Epithelial cell of esophagus (primary cell): ENCODE measurements at regions not wholly inside any gene's neighbourhood (a gene's known extent, or its start where the extent isn't known, plus 50 kb on each side); places are given as distances from the start of the nearest gene placed in this dataset.
"Not testable (repeated sequence)": the region's sequence is repeated elsewhere in the genome, so short reads cannot be mapped to it uniquely, and the experiment has no call there.

Experiments used
- DNase-seq: peaks from one replicate; pipeline ENCODE4 v3.0.0; 2010; ENCODE audit warnings: low read depth
- H3K4me3 ChIP-seq: 2 replicates; pipeline ENCODE4 v1.5.1; 2011; ENCODE audit warnings: mild to moderate bottlenecking, low read length, control low read depth
- CTCF ChIP-seq: IDR thresholded peaks from 2 replicates; pipeline ENCODE4 v1.5.1; 2011; ENCODE audit warnings: low read depth, mild to moderate bottlenecking, low read length, control low read depth, inconsistent platforms; ENCODE audit not compliant: insufficient read depth; ENCODE audit errors: missing control alignments

GRCh38 chr21:23809573-23809972 is 1797.7 kb downstream of the MRPL39 start:
- H3K4me3 ChIP-seq = no peak overlapping the region
- TF ChIP-seq CTCF = no peak
- no peak for DNase-seq

DNA sequence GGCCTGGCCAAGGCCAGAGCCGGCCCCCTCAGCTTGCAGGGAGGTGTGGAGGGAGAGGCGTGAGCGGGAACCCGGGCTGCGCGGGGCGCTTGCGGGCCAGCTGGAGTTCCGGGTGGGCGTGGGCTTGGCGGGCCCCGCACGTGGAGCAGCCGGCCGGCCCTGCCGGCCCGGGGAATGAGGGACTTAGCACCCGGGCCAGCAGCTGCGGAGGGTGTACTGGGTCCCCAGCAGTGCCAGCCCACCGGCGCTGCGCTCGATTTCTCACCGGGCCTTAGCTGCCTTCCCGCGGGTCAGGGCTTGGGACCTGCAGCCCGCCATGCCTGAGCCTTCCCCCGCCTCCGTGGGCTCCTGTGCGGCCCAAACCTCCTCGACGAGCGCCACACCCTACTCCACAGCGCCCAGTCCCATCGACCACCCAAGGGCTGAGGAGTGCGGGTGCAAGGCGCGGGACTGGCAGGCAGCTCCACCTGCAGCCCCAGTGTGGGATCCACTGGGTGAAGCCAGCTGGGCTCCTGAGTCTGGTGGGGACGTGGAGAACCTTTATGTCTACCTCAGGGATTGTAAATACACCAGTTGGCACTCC is 1800.2 kb downstream of the MRPL39 start:
- not testable (repeated sequence) for DNase-seq, H3K4me3 ChIP-seq

- no peak for TF ChIP-seq CTCF
Observed at GRCh38 chr21:23804866-23805265, 1802.4 kb downstream of the MRPL39 start.

DNA sequence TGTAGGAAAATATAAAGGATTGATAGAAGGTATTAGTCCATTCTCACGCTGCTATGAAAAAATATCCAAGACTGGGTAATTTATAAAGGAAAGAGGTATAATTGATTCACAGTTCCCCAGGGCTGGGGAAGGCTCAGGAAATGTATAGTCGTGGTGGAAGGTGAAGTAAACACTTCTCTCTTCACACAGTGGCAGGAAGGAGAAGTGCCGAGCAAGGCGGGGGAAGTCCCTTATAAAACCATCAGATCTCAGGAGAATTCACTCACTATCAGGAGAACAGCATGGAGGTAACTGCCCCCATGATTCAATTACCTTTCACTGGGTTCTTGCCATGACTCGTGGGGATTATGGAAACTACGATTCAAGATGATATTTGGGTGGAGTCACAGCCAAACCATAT is 1806.0 kb downstream of the MRPL39 start:
- DNase-seq = no peak
- no peak overlapping the region for H3K4me3 ChIP-seq
- no peak for TF ChIP-seq CTCF

More at GRCh38 chr21:23804866-23805265, 1802.4 kb downstream of the MRPL39 start:
- no peak overlapping the region for H3K4me3 ChIP-seq
- DNase-seq = no peak

GRCh38 chr21:23799376-23799775 is 1807.9 kb downstream of the MRPL39 start:
- no peak for TF ChIP-seq CTCF
- DNase-seq = no peak
- no peak overlapping the region for H3K4me3 ChIP-seq

DNA sequence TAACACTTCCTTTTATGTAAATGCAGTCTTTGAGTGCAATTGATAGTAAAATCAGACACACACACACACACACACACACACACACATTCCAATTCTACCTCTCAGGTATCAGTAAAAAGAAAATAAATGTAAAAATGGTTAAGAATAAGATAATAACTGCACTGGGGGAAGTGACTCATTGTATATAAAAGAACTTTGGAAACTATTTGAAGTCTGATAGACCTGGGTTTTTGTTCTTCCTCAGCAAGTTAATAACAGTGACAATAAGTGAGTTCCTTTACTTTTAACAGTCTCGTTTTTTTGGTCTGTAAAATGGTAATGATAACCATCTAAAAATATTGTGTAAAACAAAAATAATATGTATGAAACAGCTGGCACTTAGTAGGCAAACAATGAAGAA is 1815.0 kb downstream of the MRPL39 start:
- H3K4me3 ChIP-seq = no peak overlapping the region
- TF ChIP-seq CTCF = no peak
- DNase-seq = no peak

GRCh38 chr21:23789864-23790263 is 1817.4 kb downstream of the MRPL39 start:
- no peak overlapping the region for H3K4me3 ChIP-seq
- TF ChIP-seq CTCF = no peak
- no peak for DNase-seq

- H3K4me3 ChIP-seq = no peak overlapping the region
- TF ChIP-seq CTCF = no peak
- DNase-seq = no peak
Observed at GRCh38 chr21:23780326-23780725, 1827.0 kb downstream of the MRPL39 start.
